ENCODE measurements at regions not wholly inside any gene's neighbourhood (a gene's known extent, or its start where the extent isn't known, plus 50 kb on each side); places are given as distances from the start of the nearest gene placed in this dataset.
"Not testable (repeated sequence)": the region's sequence is repeated elsewhere in the genome, so short reads cannot be mapped to it uniquely, and the experiment has no call there.

- H3K9me3 Mint-ChIP-seq; DNase-seq; H3K4me3 Mint-ChIP-seq; POLR2A ChIA-PET; H3K27ac Mint-ChIP-seq; H3K36me3 Mint-ChIP-seq; H3K4me1 Mint-ChIP-seq; H3K27me3 Mint-ChIP-seq; ATAC-seq (ENCODE audit: low read depth): not testable (repeated sequence)
These were observed 823.4 kb upstream of the GBE1 start for GRCh38 chr3:82584861-82585260.

DNA sequence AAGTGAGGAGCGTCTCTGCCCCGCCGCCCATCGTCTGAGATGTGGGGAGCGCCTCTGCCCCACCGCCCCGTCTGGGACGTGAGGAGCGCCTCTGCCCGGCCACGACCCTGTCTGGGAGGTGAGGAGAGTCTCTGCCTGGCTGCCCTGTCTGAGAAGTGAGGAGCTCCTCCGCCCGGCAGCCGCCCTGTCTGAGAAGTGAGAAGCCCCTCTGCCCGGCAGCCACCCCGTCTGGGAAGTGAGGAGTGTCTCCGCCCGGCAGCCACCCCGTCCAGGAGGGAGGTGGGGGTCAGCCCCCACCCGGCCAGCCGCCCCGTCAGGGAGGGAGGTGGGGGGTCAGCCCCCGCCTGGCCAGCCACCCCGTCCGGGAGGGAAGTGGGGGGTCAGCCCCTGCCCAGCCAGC lies 823.0 kb upstream of the GBE1 start:
- H3K27ac Mint-ChIP-seq; H3K4me3 Mint-ChIP-seq; ATAC-seq (ENCODE audit: low read depth); H3K9me3 Mint-ChIP-seq; DNase-seq; POLR2A ChIA-PET; H3K36me3 Mint-ChIP-seq; H3K27me3 Mint-ChIP-seq; H3K4me1 Mint-ChIP-seq: not testable (repeated sequence)

DNA sequence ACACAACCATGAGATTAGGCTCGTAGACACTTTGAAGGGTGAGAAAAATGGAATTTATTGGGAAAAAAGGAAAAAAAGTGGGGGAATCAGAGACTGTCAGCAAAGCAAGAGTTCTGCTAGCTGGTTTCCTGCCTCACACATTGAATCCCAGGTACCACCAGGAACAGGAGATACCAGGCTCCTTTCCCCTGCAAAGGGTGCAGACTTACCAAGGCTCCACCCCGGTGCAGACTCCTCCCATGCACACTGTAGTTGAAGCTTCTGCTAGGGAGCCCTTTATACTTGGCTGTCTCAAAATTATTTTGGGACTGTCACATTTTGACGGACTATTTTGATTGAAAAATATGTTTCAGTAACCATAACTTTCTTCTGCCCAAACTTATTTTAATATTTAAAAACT lies 819.9 kb upstream of the GBE1 start:
- Mint-ChIP-seq H3K9me3 (no peaks in the 10 kb centered on the region), H3K4me1 (no peaks in the 10 kb centered on the region), H3K4me3 (no peak overlapping the region), H3K27me3 (no peaks in the 10 kb centered on the region), H3K36me3 (no peaks in the 10 kb centered on the region), H3K27ac (no peak overlapping the region)
- POLR2A ChIA-PET = no interaction called here
- ATAC-seq (ENCODE audit: low read depth) (no peak), DNase-seq (no peak)

DNA sequence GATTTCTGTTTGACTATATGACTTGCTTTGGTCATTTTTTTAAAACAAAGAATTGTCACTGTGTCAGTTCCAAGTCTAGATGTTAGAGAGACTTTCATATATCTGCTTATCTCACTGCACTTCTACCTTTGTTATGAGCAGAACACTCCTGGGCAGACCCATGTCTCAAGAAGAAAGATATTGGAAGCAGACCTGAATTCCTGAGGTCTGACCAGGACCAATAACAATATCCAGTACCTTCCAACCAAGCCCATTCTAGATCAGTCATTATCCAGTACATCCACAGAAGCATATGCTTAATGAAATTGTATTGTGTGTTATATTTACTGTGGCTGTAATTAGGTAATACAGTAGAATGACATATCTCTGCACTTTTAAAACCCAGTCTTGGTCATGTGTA lies 811.3 kb upstream of the GBE1 start:
- Mint-ChIP-seq H3K4me3 (no peak overlapping the region), H3K27me3 (no peaks in the 10 kb centered on the region), H3K36me3 (no peaks in the 10 kb centered on the region), H3K4me1 (no peaks in the 10 kb centered on the region), H3K9me3 (peaks cover 2% of the 10 kb centered on the region), H3K27ac (no peak overlapping the region)
- POLR2A ChIA-PET = no interaction called here
- DNase-seq = no peak
- ATAC-seq (ENCODE audit: low read depth) = no peak

- Mint-ChIP-seq H3K27me3 (no peaks in the 10 kb centered on the region), H3K4me3 (no peak overlapping the region), H3K9me3 (peaks cover 4% of the 10 kb centered on the region), H3K36me3 (no peaks in the 10 kb centered on the region), H3K27ac (no peak overlapping the region), H3K4me1 (no peaks in the 10 kb centered on the region)
- POLR2A ChIA-PET = no interaction called here
- DNase-seq (no peak), ATAC-seq (ENCODE audit: low read depth) (no peak)
These were observed 807.4 kb upstream of the GBE1 start for GRCh38 chr3:82568776-82569338.

DNA sequence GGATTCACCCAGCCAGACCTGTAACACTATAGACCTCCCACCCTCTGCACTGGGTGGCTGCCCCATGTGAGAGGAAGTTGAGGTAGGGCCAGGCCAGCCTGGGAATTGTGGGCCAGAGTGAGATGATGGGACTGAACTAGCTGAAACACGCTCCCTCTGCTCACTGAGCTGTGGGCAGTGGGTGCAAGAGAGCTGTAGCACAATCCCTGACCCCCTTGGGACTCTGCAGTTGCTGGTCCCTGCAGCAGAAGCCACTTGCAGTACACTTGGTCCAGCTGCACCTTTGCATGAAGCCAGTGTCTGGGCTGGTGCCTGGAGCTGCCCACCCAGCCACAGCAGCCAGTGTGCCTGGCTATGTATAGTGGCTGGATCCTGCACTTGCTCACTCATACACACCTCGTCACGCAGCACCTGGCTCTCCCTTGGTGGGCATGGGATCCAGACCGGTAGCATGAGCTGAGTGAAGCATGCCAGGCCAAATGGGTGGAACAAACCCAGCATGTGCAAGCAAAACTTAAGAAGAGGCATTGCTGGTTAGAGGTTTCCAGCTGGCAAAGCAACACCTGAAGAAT lies 805.7 kb upstream of the GBE1 start:
- no peaks in the 10 kb centered on the region for H3K4me1 Mint-ChIP-seq
- ATAC-seq (ENCODE audit: low read depth) (no peak), DNase-seq (no peak)
- H3K27ac Mint-ChIP-seq = no peak overlapping the region
- POLR2A ChIA-PET = no interaction called here
- H3K27me3 Mint-ChIP-seq = no peaks in the 10 kb centered on the region
- peaks cover 4% of the 10 kb centered on the region for H3K9me3 Mint-ChIP-seq
- H3K36me3 Mint-ChIP-seq = no peaks in the 10 kb centered on the region
- no peak overlapping the region for H3K4me3 Mint-ChIP-seq

GRCh38 chr3:82562896-82563295 lies 801.5 kb upstream of the GBE1 start:
- Mint-ChIP-seq H3K27me3 (no peaks in the 10 kb centered on the region), H3K4me1 (no peaks in the 10 kb centered on the region), H3K36me3 (no peaks in the 10 kb centered on the region), H3K4me3 (no peak overlapping the region), H3K9me3 (peaks cover 2% of the 10 kb centered on the region), H3K27ac (no peak overlapping the region)
- POLR2A ChIA-PET = no interaction called here
- no peak for DNase-seq
- ATAC-seq (ENCODE audit: low read depth) = no peak

DNA sequence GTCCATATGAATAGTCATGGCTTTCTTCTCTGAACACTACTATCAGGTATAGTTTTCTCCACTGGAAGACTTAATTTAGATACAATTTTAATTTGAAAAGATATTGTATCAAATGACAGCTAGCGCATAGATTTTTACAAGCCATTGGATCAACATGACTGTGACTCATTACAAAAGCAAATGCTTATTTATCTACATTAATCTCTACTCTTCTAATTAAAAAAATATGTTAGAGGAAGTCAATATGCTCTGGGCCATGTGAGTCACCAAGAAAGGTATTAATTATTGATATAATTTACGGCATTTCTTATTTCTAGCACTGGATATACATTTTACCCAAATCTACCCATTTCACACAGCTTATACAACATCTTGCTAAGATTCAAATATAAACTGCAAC lies 800.3 kb upstream of the GBE1 start:
- Mint-ChIP-seq H3K4me1 (no peaks in the 10 kb centered on the region), H3K9me3 (peaks cover 2% of the 10 kb centered on the region), H3K27ac (no peak overlapping the region), H3K27me3 (no peaks in the 10 kb centered on the region), H3K36me3 (no peaks in the 10 kb centered on the region), H3K4me3 (no peak overlapping the region)
- no peak for ATAC-seq (ENCODE audit: low read depth)
- DNase-seq = no peak
- POLR2A ChIA-PET = no interaction called here

- POLR2A ChIA-PET = no interaction called here
- H3K27me3 Mint-ChIP-seq = no peaks in the 10 kb centered on the region
- no peak overlapping the region for H3K4me3 Mint-ChIP-seq
- no peaks in the 10 kb centered on the region for H3K4me1 Mint-ChIP-seq
- DNase-seq (no peak), ATAC-seq (ENCODE audit: low read depth) (no peak)
- H3K27ac Mint-ChIP-seq = no peak overlapping the region
- H3K36me3 Mint-ChIP-seq = no peaks in the 10 kb centered on the region
- H3K9me3 Mint-ChIP-seq = no peaks in the 10 kb centered on the region
These were observed 796.6 kb upstream of the GBE1 start for GRCh38 chr3:82558081-82558480.

DNA sequence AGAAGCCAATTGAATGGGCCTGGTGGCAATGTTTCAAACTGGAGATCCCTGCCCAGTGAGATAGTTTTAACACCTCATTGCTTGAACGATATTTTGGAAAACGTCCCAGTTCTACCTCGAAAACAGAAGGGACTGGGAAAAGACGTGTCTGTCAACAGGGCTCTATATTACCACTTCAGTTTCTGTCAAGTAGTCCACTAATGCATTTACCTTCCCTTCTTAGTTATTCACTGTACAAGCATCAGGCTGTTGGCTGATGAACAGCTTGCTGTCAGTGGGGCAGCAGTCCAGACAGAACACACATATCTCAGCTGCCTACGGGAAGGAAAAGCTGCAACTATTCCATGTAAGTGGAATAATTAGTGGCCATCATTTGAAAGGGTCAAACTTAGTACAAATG lies 794.7 kb upstream of the GBE1 start:
- H3K4me1 Mint-ChIP-seq = no peaks in the 10 kb centered on the region
- POLR2A ChIA-PET = no interaction called here
- H3K4me3 Mint-ChIP-seq = no peak overlapping the region
- H3K9me3 Mint-ChIP-seq = peaks cover 6% of the 10 kb centered on the region
- H3K27ac Mint-ChIP-seq = no peak overlapping the region
- H3K27me3 Mint-ChIP-seq = no peaks in the 10 kb centered on the region
- no peaks in the 10 kb centered on the region for H3K36me3 Mint-ChIP-seq
- ATAC-seq (ENCODE audit: low read depth) (no peak), DNase-seq (no peak)

GRCh38 chr3:82542556-82542955 lies 781.1 kb upstream of the GBE1 start:
- H3K27ac Mint-ChIP-seq; H3K4me1 Mint-ChIP-seq; H3K36me3 Mint-ChIP-seq; H3K4me3 Mint-ChIP-seq; H3K9me3 Mint-ChIP-seq; DNase-seq; POLR2A ChIA-PET; ATAC-seq (ENCODE audit: low read depth); H3K27me3 Mint-ChIP-seq: not testable (repeated sequence)

- no peak for DNase-seq
- H3K4me1 Mint-ChIP-seq = no peaks in the 10 kb centered on the region
- H3K27ac Mint-ChIP-seq = no peak overlapping the region
- no peaks in the 10 kb centered on the region for H3K27me3 Mint-ChIP-seq
- H3K4me3 Mint-ChIP-seq = no peak overlapping the region
- no peak for ATAC-seq (ENCODE audit: low read depth)
- peaks cover 5% of the 10 kb centered on the region for H3K9me3 Mint-ChIP-seq
- no peaks in the 10 kb centered on the region for H3K36me3 Mint-ChIP-seq
- POLR2A ChIA-PET = no interaction called here
These were observed 760.2 kb upstream of the GBE1 start for GRCh38 chr3:82521657-82522056.

- POLR2A ChIA-PET = no interaction called here
- ATAC-seq (ENCODE audit: low read depth) (no peak), DNase-seq (no peak)
- peaks cover 5% of the 10 kb centered on the region for H3K9me3 Mint-ChIP-seq
- H3K27me3 Mint-ChIP-seq = no peaks in the 10 kb centered on the region
- H3K27ac Mint-ChIP-seq = no peak overlapping the region
- H3K4me3 Mint-ChIP-seq = no peak overlapping the region
- no peaks in the 10 kb centered on the region for H3K4me1 Mint-ChIP-seq
- no peaks in the 10 kb centered on the region for H3K36me3 Mint-ChIP-seq
These were observed 759.4 kb upstream of the GBE1 start for GRCh38 chr3:82520846-82521245.

DNA sequence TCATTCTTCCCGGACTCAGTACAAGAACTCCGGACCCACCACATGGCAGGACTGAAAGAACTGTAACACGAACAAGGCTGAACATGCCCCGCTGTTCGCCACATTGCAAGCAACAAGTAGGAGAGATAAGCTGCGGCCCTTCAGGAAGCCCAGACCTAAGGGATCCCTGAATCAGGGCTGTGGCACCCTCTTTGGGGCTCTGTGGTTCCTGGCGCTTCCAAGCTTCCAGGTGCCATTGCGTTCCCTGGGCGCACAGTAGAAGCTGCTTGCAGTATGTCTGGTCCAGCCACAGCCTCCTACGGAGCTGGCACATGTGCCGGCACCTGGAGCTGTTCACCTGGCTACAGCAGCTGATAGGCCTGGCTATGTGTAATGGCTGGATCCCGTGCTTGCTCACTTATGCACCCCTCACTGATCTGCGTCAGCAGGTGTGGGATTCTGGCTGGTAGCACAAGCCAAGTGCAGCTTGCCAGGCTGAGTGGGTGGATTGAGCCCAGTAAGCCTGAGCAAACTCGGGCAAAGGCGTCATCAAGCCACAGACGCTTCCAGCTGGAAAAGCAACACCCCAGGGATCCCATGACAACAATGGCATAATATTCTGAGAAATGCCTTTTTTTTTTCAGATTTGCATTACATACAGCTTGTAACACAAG lies 748.6 kb upstream of the GBE1 start:
- Mint-ChIP-seq H3K27ac (no peak overlapping the region), H3K4me1 (no peaks in the 10 kb centered on the region), H3K9me3 (no peaks in the 10 kb centered on the region), H3K27me3 (no peaks in the 10 kb centered on the region), H3K36me3 (no peaks in the 10 kb centered on the region), H3K4me3 (no peak overlapping the region)
- ATAC-seq (ENCODE audit: low read depth) (no peak), DNase-seq (no peak)
- POLR2A ChIA-PET = no interaction called here
